Medulla oblongata (tissue), 1 donor: ENCODE measurements at regions not wholly inside any gene's neighbourhood (a gene's known extent, or its start where the extent isn't known, plus 50 kb on each side); places are given as distances from the start of the nearest gene placed in this dataset.
"Not testable (repeated sequence)": the region's sequence is repeated elsewhere in the genome, so short reads cannot be mapped to it uniquely, and the experiment has no call there.

ENCODE experiments used
- DNase-seq: peaks from one replicate; pipeline ENCODE4 v3.0.0-alpha.2; 2015; ENCODE audit errors: extremely low spot score

DNA sequence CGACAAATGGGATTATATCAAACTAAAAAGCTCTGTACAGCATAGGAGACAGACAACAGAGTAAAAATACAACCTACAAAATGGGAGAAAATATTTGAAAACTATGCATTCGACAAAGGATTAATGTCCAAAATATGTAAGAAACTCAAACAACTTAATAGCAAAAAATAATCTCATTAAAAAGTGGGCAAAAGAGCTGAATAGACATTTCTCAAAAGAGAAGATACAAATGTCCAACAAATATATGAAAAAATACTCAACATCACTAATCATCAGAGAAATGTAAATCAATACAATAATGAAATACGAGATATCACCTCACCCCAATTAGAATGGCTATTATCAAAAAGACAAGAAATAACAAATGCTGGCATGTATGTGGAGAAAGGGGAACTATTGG lies 272.9 kb downstream of the KLHL13 start:
- DNase-seq, result no peak

DNA sequence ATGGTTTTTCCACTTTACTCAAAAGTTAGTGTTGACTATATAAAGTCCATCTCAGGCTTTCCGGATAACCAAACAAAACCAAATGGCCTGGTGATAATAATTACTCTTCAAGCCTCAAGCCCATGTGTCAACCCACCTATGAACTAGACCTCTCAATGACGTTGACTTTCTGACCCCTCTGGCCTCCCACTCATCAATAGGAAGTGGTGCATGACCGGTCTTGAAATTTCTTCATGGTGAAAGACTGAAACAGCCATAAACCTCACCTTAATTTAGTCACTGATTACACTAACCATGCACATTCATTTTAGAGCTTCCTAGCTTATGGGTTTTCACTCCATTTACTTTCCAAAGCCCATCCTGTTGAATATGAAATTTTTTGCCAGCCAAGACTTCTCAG lies 276.0 kb downstream of the KLHL13 start:
- DNase-seq, result no peak

DNA sequence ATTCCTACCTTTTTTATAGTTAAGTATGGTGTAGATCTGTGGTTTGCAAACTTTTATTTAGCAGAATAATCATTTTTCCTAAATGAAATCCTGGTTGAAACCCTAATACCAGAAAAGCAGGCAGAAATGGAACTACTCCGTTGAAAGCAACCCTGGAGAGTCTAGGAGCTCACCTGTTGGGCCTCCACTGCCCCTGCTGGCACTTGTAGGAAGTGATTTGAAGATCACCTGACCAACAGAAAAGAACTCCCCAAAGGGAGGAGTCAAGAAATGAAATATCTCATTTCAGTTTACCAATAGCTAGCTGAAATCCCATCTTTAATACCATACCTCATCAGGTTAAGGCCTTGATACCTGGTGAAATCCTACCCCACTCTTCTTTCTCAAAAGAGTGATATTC lies 277.1 kb downstream of the KLHL13 start:
- no peak for DNase-seq

DNA sequence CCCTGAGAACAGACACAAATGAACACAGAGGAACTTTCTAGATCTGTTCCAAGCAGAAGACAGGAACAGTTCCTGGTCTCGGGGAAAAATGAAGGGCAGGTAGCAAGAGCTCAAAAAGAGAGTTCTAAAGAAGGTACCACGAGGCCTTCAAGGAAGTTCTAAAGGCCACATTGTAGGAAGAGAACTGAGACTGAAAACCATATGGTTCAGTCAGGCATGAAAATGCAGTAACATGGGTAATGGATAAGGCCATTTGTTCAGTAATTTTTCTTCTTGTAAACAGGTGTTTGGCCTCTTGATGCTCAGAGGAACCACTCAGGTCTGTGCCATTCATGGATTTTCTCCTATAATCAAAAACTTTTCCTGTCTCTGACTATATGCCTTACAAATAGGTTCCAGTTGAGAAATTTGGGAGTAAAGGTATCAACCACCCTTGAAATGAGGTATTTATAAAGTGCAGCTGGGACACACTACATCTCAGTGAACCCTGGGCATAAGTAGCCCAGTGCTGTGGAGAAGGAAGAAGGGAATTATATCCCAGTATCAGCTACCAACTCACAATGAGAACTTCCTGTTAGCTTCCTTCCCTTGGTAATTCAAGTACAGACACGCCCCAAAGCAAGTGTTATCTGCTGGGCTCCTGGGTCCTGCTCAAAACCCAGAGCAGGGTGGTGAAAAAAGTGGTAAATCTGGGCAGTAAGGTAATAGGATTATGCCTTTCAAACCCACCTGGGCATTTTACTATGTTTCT lies 277.9 kb downstream of the KLHL13 start:
- DNase-seq, result no peak

DNA sequence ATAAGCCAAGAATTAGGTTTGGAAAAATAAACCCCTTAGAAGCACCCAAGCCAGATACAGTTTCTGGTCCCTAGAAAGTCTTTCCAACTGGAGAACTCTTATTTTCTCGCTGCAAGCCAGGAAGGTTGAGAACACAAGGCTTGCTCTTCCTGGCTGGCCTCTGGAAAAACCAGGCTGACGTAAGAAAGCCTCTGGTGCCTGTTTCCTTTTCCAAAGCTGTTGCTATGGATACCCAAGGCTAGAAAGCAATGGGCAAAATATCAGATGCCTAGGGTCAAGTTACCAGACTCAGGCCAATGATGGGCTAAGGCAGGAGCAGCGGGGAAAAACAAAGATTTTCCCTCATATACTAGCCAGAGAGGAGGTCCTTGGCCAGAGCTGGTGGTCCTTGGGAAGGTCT lies 281.6 kb downstream of the KLHL13 start:
- no peak for DNase-seq

DNA sequence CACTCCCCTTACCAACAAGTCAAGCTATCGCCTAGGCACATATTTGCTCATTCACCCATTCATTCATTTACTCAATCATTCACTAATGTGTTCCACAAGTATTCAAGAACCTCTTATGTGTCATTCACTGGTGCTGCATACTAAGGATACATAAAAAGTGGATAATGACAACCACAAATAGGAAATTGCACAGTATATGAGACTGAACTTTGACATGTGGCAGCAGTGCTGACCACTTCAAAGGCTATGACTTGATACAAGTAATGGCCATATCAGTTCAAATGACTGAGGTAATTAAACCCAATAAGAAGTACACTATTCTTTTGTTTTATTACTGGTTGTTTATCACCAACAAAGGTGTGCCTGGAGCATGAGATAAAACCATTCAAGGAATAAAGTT lies 282.5 kb downstream of the KLHL13 start:
- DNase-seq, result no peak

DNA sequence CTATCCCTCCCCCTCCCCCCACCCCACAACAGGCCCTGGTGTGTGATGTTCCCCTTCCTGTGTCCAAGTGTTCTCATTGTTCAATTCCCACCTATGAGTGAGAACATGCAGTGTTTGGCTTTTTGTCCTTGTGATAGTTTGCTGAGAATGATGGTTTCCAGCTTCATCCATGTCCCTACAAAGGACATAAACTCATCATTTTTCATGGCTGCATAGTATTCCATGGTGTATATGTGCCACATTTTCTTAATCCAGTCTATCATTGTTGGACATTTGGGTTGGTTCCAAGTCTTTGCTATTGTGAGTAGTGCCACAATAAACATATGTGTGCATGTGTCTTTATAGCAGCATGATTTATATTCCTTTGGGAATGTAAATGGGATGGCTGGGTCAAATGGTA lies 295.1 kb downstream of the KLHL13 start:
- DNase-seq, result not testable (repeated sequence)

DNA sequence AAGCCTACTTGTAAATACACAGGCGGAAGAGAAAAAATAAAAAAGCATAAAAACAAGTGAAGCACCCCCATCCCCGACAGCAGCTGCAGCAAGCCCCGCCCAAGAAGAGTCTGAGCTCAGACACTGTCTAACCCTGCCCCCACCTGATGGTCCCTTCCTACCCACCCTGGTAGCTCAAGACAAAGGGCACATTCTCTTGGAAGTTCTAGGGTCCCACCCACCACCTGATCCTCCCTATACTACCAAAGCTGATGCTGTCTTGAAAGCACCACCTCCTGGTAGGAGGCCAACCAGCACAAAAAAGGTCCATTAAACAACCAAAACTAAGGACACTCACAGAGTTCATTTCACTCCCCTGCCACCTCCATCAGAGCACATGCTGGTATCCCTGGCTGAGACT lies 308.2 kb downstream of the KLHL13 start:
- DNase-seq, result no peak

DNA sequence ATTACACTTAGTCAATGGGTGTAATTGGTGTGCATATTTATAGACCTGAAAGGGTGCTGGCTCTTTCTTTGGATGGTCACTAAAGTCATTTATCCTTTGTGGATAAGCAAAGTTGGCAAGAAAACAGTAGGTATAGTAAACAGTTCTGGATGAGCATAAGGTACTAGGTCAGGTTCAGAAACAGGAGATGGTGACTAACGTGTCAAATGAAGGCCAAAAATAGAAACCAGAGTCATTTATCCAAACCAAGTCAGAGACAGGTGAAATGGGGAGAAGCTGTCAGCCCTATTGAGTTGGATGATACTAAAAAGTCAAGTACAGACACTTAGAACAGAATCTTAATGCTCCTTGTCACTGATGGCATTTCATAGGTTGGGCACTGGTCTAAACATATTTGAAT lies 313.1 kb downstream of the KLHL13 start:
- no peak for DNase-seq

DNA sequence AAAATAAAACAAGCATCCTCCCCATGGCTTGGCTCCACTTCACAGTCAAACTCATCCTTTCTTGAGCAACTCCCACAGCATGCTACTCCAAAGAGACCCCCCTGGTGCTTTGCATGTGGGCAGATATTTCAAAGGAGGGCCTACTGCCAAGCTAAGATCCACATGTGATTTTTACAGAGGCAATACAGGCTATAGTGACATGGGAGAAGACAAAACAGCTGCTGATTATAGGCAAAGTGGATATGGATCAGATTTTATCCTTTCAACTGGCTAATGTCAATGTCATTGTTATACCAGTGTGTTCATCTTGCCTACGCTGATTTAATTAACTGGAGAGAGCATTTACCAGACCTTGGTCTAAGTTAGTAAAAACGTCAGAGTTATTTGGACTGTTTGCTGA lies 328.3 kb downstream of the KLHL13 start:
- no peak for DNase-seq

DNA sequence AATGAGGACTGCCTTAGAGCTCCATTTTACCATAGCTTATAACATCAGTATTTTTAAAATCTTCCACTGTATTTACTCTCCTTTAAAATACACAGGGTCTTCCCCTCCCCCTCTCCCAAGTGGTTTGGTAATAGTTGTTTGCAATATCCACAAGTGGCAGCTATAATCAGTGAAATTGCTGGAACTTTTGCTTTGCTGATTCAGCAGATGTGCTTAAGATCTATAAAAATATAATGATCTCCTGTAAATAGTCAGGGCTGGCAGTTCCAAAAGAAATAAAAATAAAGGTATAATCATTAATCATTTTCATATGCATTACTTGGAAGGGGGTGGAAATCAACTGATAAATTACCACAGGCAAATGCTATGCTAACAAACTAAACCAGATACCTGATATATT lies 345.2 kb downstream of the KLHL13 start:
- no peak for DNase-seq

DNA sequence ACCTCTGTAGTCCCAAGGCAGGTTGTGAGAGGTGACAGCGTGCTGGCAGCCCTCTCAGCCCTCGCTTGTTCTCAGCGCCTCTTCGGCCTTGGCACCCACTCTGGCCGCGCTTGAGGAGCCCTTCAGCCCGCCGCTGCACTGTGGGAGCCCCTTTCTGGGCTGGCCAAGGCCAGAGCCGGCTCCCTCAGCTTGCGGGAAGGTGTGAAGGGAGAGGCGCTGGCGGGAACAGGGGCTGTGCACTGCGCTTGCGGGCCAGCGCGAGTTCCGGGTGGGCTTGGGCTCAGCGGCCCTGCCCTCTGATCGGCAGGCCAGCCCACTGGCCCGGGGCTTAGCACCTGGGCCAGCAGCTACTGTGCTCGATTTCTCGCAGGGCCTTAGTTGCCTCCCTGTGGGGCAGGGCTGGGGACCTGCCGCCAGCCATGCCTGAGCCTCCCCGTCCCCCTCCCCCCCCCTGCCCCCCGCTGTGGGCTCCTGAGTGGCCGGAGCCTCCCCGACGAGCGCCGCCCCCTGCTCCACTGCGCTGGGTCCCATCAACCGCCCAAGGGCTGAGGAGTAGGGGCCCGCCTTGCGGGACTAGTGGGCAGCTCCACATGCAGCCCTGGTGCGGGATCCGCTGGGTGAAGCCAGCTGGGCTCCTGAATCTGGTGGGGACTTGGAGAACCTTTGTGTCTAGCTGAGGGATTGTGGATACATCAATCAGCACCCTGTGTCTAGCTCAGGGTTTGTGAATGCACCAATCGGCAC lies 347.6 kb downstream of the KLHL13 start:
- DNase-seq, result no peak

DNA sequence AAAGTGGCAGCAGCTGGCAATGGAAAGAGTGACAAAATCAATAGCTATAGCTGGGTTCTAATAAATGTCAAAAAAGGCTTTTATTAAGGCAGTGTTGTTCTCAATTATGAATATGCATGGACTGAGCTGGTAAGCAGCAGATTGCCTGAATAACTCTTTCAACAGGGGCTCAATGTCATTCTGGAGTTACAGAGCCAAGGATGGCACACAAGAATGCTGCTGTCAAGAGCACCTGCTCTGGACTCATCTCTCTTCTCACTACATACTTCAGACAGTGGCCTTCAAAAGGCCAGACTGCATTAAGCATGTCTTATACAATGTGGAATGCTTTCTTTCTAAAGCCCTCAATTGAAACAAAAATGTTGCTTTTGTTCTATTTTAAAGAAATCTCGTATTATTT lies 351.4 kb downstream of the KLHL13 start:
- no peak for DNase-seq

DNA sequence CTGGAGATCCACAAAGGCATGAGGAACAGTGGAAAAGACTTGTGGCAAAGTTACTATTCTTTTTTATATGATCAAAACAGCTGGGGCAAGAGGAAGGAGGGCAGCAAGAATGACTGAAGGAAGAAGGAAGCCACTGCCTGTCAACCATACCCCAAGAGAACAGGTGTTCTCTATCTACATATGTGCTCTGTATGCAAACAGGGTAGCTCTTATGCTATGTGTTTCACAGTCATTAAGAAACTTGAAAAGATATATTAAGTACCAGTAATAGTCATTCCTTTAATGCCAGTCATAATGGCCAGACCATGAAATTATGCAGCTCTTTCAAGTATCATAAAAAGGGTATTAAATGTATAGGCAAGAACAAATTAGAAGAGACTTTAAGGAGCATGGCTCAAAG lies 363.9 kb downstream of the KLHL13 start:
- no peak for DNase-seq

DNA sequence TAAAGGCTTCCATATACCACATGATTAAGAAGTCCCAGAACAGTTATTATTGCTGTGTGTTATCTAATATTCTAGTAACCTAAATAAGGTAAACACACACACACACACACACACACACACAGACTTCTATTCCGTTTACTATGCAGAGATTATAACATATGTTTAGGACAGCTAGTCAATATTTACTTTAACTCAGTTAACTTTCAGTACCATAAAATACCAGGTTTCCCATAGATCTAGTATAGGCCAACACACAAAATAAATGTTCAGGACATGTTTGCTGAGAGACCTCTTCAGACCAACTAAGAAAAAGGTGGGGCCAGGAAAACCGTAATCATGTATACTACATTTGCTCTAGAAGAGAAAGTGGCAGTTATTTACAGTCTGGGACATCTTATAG lies 365.5 kb downstream of the KLHL13 start:
- no peak for DNase-seq

DNA sequence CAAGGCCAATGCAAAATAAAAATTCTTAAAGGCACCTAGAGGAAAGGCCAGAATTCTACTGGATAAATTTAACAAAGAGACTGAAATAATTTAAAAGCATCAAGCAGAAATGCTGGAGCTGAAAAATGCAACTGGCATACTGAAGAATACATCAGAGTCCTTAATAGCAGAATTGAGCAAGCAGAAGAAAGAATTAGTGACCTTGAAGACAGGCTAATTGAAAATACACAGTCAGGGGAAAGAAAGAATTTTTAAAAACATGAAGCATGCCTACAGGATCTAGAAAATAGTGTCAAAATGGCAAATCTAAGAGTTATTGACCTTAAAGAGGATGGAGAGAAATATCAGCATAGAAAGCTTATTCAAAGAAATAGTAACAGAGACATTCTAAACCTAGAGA lies 371.7 kb downstream of the KLHL13 start:
- DNase-seq, result no peak

DNA sequence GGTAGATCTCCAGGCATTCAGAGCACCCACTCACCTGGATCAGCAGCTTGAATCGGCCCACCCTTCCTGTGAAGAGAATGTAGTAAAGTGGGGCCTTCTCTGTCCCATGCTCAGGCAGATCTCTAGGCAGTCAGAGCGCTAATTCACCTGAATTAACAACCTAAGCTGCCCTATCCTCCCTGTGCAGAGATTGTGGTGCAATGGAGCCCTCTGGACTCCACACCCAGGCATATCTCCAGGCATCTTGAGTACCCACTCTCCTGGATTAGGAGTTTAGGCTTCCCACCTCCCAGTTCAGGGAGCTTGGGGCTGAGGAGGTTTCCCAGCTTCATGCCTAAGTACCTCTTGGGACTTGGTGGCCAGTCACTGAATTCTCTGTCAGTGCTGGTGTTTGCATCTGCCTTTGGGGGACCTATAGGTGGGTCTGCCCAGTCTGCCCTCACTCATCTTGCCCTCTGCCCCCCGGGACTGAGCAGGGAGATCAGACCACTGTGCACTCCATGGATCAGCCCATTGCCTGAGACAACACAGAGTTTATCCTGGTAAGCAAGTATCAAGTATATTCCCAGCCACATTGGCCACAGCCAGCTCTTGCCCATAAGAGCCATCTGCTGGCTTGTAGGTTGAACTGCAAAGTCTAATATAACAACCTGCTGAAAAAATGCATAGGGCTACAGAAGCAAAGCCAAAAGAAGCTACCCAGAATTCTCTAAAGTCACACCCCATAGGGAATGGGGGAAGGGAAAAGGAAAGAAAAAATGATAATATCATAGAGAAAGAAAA lies 372.9 kb downstream of the KLHL13 start:
- DNase-seq, result no peak

DNA sequence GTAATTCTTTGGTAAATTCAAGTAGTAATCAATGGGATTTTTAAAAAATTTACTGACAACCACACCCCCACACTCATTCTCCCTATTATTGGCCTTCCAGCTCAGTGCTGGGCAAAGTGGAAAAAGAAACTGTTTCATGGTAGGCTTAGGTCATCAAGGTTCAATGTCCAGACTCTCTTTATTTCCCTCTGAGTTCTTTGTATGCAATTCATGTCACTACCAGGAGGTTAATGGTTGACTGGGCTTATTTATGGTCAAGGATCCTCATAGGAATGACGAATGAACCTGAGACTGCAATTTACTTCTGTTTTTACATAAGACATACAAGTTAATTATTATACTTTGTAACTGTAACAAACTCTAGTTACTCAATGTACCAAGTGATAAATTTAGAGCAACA lies 403.2 kb downstream of the KLHL13 start:
- no peak for DNase-seq

DNA sequence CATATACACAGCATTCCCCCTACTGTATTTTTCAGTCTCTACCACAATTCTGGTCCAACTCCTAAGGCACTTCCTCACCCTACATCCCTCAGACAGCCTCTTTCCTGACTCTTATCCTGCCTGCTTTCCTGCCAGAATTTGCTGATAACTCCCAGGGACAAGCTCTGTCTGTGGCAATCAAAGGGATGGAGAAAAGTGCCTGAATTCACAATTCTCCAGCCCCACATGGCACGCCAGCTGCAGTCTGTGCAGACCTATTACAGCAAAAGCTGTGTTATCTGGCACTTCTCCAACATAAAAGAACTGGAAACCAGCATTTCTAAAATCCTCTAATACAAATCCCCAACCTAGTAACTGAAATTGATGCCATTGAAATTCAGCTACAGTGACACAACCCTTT lies 404.8 kb downstream of the KLHL13 start:
- DNase-seq, result no peak

DNA sequence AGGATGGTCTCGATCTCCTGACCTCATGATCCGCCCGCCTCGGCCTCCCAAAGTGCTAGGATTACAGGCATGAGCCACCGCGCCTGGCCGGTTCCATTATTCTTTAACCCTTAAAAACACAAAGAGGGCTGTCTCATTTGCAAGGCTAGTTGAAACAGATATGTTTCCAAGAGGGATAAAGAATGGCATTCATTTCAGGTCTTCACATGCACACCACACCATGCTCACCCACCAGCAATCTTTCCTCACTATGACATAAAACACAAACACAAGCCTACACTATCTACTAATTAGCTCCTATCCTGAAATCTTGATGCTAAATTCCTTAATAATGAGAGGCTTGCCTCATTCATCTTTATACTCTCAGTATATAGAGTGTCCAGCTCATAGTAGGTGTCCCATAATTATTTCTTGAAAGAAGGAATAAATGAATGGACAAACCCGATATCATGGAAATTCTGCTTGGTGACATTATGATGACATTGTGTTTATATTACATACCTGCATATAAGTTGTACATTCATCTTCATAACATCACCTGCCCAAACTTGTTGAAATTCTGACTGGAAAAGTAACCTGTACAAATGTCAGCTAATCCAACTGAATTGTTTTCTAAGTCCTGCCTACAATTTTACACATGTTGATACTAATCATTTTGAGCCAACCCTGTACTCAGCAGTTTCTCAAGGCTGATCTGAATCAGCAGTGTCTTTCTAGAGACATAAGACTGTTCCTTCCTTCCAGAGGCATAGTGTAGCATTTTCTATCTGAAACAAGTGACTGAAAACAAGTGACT lies 408.5 kb downstream of the KLHL13 start:
- no peak for DNase-seq

DNA sequence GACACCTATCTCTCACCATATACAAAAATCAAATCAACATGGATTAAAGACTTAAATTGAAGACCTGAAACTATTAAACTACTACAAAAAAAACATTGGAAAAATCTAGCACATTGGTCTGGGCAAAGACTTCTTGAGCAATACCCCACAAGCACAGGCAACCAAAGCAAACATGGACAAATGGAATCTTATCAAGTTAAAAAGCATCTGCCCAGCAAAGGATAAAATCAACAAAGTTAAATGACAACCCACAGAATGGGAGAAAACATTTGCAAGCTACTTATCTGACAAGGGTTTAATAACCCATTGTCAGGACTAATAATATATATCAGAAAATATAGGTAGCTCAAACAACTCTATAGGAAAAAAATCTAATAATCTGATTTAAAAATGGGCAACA lies 415.6 kb downstream of the KLHL13 start:
- no peak for DNase-seq

DNA sequence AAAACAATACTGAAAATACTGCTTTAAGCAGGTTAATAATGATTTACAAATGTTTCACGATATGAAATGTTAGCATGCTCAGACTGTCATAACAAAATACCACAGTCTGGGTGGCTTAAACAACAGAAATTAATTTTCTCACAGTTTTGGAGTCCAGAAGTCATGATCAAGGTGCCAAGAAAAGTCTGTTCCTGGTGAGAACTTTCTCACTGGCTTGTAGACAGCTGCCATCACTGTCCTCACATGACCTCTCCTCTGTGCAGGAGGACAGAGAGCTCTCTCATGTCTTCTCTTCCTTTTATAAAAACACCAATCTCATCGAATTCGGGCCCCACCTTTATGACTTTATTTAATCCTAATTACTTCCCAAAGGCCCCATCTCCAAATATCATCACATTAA lies 426.7 kb downstream of the KLHL13 start:
- no peak for DNase-seq
